HUDEP-2 (cell line): ENCODE measurements at regions not wholly inside any gene's neighbourhood (a gene's known extent, or its start where the extent isn't known, plus 50 kb on each side); places are given as distances from the start of the nearest gene placed in this dataset.
A peak's percentile ranks its signal among the peaks of the same experiment; 100 is the strongest.

ENCODE experiments used
- DNase-seq, 76 experiments: peaks; one replicate each; lab custom pipeline; 2025; ENCODE audit not compliant: unreplicated experiment in 76 of 76; lab: John Stamatoyannopoulos, UW

GRCh38 chr14:54300881-54301280, 95.9 kb upstream of the CDKN3 start:
- no peak for DNase-seq

DNA sequence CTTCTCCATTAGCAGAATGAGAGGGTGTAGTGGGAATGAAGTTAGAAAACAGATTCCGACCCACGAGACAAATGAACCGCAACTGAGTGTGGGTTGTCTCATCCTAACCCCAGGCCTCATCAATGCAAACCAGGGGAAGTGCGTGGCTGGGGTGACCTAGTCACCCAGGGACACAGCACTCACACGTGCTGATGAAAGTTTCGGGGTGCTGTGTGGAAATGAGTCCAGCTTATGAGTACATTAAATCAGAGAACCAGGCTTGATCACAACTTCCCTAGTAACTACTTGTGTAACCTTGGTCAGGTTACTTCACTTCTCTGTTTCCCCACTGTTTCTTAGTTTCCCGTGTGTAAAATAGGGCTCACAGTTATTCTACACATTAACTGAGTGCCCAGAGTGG, 95.4 kb upstream of the CDKN3 start:
- no peak for DNase-seq

DNA sequence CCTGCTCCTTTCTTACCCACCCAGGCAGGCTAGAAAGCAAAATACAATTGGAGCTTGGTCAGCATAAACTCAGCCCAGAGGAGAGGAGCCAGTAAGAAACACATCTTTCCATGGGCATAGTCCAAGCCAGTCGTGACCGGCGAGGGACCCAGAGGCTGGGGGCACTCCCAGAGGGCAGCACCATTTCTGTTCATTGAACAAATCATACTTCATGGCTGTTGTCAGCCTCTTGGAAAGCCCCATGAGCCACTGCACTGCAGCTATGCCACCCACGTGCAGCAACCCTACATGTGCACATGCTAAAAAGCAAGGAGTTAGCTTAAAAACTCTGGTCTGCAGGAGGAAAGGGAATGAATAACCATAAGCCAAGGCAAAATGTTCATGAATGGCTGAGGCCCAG, 90.0 kb upstream of the CDKN3 start:
- DNase-seq = no peak

DNA sequence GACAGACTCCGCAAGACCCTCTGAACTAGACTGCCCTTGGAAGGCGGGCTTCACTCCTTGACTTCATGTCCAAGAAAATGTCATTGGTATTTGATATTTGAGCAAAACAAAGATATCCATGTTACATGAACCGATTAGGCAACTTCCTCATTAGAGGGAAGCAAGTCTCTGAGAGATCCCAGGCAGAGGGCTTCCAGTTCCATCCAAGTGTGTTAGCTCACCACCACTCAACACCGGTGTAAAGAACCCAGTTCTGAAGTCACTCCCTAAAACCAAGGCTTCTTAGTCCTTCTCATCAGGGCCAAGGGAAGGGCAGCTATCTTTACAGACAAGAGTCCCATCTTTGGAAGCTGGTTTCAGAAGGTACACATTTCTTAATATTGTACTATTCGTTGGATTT, 87.2 kb upstream of the CDKN3 start:
- DNase-seq = no peak

GRCh38 chr14:54310151-54310850, 86.5 kb upstream of the CDKN3 start:
- no peak for DNase-seq

DNA sequence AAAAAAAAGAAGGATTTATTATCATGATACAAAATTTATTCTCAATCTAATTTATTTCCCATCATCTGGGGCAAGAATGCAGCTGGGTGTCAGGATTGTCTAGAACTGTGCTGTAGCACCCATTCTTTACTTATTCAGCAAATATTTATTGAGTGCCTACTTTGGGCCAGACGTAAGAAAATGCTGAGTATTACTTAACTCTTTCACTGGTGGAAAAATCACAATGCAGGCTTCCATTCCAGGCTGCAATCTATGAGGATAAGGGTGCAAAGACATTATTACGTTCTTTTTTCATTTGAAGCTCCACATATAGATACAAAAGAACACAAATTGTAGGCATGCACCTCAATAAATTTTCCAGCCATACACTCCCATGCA, 86.0 kb upstream of the CDKN3 start:
- no peak for DNase-seq

DNA sequence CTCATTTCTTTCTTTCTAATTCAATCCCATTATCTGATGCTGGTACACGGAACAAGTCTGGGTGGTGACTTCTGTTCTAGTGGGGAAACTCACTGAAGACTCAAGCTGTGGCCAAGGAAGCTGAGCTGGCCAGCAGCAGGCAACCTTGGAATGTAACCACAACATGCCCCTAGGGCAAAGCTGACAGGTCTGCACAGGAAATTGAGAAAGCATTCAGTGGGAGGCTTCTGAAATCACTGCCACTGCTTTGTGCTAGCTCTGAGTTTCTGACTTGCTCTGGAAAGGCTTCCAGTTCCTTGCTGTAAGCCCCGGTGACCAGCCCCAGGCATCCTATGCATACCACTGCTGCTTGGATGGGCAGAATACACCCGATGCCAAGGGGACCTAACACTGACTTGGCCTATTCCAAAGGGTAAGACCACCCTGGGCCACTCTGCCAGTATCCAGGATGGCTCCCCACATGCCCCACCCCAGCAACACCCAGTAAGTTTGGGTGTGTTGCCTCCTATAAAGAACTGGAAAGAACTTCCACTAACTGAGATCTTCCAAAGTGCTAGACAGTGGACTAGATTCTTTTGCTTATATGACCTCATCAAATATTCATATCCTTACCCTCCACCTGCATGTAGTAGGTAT, 84.5 kb upstream of the CDKN3 start:
- no peak for DNase-seq

DNA sequence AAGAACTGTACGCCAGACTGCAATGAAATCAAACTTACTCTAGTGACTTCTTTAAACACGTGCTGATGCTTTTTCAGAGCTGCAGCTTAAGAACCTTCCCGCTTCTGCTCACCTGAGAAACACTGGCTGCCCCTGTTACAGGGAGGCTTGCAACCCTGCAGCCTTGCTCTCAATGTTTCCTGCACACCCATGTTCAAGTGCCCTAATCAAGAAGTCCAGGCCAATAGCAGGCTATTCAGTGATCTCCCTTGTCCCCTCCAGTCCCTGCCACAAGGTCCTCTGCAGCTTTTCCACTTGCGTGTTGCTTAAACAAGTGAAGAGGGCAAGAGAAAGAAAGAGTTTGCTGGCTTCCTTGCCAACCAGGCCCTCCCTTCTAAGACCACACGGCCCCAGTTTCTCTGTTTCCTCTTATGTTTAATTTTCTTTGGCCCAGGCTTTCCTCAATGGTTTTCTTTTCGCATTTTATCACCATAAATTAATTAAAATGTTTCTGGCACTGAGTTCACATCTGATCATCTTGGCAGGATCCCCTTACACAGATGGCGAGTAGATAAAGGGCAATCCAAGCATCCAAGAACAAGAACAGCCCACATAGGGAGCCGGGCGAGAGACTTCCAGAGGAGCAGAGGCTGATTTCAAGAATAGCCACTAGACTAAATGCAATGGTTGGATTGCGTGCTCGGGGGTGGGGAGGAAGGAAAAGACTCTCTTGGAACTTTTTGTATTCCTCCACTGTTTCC, 82.3 kb upstream of the CDKN3 start:
- no peak for DNase-seq

DNA sequence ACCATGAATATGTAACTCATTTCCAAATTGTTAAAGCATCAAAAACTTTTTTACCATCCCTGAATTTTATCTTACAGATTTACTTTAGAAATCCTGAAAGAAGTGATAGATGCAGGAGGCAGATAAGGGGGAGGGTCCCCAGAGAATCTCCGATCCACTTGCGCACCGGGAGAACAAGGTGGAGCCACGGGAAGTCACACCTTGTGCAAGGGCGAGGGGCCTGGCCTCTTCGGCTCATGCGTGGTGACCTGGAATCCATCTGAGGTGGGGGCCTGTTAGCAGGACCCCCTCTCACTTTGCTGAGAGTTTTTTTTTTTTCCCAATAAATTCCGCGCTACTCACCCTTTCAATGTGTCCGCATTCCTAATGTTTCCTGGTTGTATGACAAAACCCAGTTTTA, 80.2 kb upstream of the CDKN3 start:
- DNase-seq = no peak

DNA sequence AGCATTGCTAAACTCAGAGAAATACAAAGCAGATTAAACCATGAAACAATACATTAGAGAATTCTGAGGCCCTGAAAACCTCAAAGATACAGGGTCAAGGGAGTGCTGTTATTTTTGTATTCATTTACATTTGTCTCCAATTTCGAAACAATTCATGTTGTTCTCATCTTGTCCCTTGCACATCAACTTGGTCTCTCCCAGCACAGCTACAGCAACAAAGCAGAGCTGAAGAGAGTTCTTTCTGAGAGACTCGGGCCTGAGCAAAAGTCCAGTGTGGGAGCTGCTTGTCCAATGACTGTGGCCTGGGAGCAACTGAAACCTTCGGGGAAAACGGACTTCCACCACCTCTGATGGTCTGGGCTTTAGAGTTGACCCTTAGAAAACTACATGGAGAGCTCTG, 79.4 kb upstream of the CDKN3 start:
- DNase-seq = no peak

GRCh38 chr14:54322246-54322645, 74.6 kb upstream of the CDKN3 start:
- DNase-seq = no peak

DNA sequence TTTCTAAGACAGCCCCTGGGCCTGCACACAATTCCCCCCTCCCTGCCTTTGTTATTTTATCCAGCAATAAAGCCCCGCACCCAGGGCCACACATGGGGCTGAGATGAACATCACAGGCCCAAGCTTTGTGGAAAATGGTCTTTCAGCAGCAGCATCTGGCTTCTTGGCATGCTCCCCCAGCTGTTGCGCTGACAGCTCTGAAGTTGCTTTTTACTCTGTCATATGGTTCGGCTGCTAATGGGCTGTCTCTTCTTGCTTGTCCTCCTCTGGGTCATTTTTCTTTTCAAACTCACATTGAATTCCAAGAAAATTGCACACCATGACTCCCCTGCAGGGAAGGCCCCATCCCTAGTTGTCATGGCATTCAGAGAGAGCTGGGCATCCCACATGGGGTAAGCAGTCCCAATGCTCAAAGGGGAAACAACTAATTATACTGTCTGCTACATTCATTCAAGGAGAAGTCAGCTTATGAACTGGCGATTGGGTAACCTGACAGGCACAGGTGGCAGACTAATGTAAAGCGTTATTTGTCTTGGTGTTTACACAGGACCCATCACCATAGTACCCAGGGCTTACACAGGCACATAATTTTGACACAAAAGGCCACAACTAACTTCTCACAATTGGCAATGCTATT, 74.0 kb upstream of the CDKN3 start:
- DNase-seq = no peak

GRCh38 chr14:54325766-54326165, 71.0 kb upstream of the CDKN3 start:
- no peak for DNase-seq

DNA sequence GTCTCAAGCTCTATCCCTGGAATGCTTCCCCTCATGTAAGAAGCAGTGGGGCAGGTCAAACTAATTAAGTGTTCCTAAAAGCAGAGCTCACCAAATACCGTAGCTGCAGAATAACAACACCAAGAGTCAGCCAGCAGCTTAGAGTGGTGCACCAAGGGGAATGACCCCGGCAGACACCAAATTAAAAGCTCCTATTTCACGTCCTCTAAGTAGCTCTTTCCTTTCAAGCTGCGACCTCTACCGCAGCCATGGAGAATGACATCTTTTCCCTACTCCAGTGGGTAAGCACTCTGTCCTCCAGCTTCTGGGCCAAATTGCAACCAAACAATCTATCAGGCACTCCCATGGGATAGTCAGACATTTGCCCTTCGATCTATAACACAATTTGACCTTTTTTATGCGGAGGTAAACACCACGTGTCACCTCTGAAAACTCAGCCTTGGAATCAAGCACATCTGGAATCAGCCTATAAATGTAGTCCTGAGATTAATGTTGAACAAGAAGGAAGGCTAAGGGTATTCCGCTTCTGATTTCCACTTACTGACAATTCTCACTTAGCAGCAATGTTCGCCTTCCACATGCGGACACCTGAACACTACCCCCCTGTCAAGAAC, 67.6 kb upstream of the CDKN3 start:
- peak in 12 of 76 experiments; percentile 1 to 29 (median 13) for DNase-seq

DNA sequence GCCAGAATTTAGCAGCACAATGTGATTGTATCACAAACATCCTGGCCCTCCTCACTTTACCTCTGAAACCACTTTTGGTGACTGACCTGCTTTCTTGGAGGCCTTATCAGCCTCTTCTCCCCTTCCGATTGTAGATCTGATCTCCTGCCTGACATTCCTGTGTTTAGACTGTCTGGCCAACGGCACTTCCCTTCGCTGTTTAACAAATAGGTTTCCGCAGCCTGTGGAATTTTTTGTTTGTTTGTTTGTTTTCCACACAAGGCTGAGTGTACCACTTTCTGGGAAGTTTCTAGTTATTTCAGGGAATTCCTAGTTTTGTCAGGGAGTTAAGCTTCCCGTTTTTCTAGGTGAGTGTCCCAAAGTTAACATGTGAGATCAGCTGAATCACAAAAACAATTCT, 65.9 kb upstream of the CDKN3 start:
- no peak for DNase-seq

GRCh38 chr14:54331516-54331915, 65.3 kb upstream of the CDKN3 start:
- DNase-seq = no peak

DNA sequence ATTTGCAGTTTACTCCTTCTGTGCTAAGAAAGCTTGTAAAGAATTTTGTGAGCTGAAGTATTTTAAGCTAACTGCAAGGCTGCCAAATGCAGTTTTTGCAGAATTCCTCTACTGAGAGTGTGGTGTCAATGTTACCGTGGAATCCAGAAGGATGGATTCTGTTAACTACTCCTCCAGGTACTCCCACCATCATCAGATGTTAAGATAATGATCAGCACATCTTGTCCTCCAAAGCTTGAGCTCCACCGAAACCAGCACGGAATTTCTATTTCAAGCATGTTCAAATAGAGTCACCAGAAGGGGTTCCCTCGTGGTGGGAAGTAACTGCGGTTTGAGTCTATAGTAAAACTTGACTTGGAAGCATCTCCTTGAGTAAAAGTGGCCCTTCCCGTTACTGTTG, 64.3 kb upstream of the CDKN3 start:
- no peak for DNase-seq

GRCh38 chr14:54333511-54333910, 63.3 kb upstream of the CDKN3 start:
- no peak for DNase-seq

DNA sequence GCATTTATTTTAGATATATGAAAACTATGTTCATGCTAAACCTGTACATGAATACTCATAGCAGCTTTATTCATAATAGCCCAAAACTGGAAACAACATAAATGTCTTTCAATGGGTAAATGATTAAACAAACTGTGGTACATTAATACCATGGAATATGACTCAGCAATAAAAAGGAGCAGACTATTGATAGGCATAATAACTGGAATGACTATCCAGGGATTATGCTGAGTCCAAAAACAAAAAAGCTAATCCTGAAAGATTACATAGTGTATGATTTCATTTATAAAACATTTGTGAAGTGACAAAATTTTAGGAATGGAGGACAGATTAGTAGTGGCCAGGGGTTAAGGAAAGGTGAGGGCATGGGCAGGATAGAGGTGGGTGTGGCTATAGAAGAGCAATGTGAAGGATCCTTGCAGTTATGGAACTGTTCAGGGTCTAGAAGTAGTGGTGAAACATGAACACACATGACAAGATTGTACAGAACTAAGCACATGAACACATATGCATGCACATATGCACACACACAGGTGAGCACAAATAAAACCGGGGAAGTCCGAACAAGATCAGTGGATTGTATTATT, 61.1 kb upstream of the CDKN3 start:
- DNase-seq = no peak

GRCh38 chr14:54337314-54337713, 59.5 kb upstream of the CDKN3 start:
- DNase-seq = no peak
